Spleen (tissue), 11 donors: ENCODE measurements at regions not wholly inside any gene's neighbourhood (a gene's known extent, or its start where the extent isn't known, plus 50 kb on each side); places are given as distances from the start of the nearest gene placed in this dataset.

ENCODE experiments used
- DNase-seq: peaks from one replicate; pipeline ENCODE4 v3.0.0-alpha.2; 2020
- H3K27ac ChIP-seq, 8 donors: fragments of 200-600 bp; sonication (generic) in 7 of 8; 1 replicate in 4 of 8; 2 replicates in 4 of 8; pipeline versions ENCODE4 v1.5.0 to v1.8.0; 2016 to 2021; ENCODE audit warnings: inconsistent platforms in 4 of 8, mild to moderate bottlenecking in 4 of 8, moderate library complexity in 1 of 8
- H3K27me3 ChIP-seq, 7 donors: fragments of 200-600 bp; sonication (generic) in 6 of 7; replicated peaks in 1 of 7; 1 replicate in 4 of 7; 2 replicates in 3 of 7; pipeline versions ENCODE4 v1.5.0 to v1.8.0; 2016 to 2021; ENCODE audit warnings: inconsistent platforms in 3 of 7, mild to moderate bottlenecking in 1 of 7
- H3K36me3 ChIP-seq, 6 donors: fragments of 200-600 bp; sonication (generic) in 5 of 6; 1 replicate in 4 of 6; 2 replicates in 2 of 6; pipeline versions ENCODE4 v1.5.0 to v1.8.0; 2016 to 2021; ENCODE audit warnings: inconsistent platforms in 2 of 6
- H3K4me1 ChIP-seq, 6 donors: fragments of 200-600 bp; sonication (generic) in 5 of 6; 1 replicate in 3 of 6; 2 replicates in 3 of 6; pipeline versions ENCODE4 v1.5.0 to v1.8.0; 2016 to 2021; ENCODE audit warnings: inconsistent platforms in 3 of 6
- H3K4me3 ChIP-seq, 8 donors: fragments of 200-600 bp; sonication (generic) in 7 of 8; 1 replicate in 4 of 8; 2 replicates in 4 of 8; pipeline versions ENCODE4 v1.5.0 to v1.8.0; 2016 to 2021; ENCODE audit warnings: inconsistent platforms in 4 of 8, mild to moderate bottlenecking in 4 of 8, moderate library complexity in 2 of 8
- H3K9me3 ChIP-seq, 8 donors: fragments of 200-600 bp; sonication (generic) in 7 of 8; 1 replicate in 4 of 8; 2 replicates in 4 of 8; pipeline versions ENCODE4 v1.5.0 to v1.8.0; 2016 to 2021; ENCODE audit warnings: inconsistent platforms in 4 of 8
- CTCF ChIP-seq, 11 experiments: fragments of 200-600 bp in 7 of 11; fragments of 450-650 bp in 4 of 11; sonication (generic) in 4 of 11; IDR thresholded peaks in 8 of 11; conservative IDR thresholded peaks in 3 of 11; 1 replicate in 7 of 11; 2 replicates in 4 of 11; pipeline versions ENCODE4 v1.4.0 to v1.8.0; 2016 to 2021; ENCODE audit warnings: antibody characterized with exemption in 11 of 11, inconsistent platforms in 4 of 11, mild to moderate bottlenecking in 1 of 11
- POLR2A ChIP-seq, 3 donors: fragments of 450-650 bp; IDR thresholded peaks; one replicate each; pipeline ENCODE4 v1.5.1; 2017; ENCODE audit warnings: antibody characterized with exemption in 3 of 3, mild to moderate bottlenecking in 1 of 3
- POLR2AphosphoS5 ChIP-seq, 3 donors: sonication (generic); formaldehyde crosslinking; IDR thresholded peaks; one replicate each; pipeline ENCODE4 v1.5.1; 2017; ENCODE audit warnings: antibody characterized with exemption in 3 of 3
- WGBS, 5 donors: extraction: QIAGEN DNeasy Blood & Tissue Kit in 3 of 5; methylation state at CpG; one replicate each; pipeline versions ENCODE4 v1.1.5 to v1.1.7; 2013 to 2018; 5-methylcytosine and 5-hydroxymethylcytosine counted together
- intact Hi-C: fragments of 100-400 bp; cut with DNase I; formaldehyde crosslinking; loops from one replicate; pipeline ENCODE4 v1.15.0; 2023; ENCODE audit warnings: low total_unique reads
- donor health status: healthy with polysubstance abuse.
- donor health status: DM: no; HTN: no; CAD: no; lungs with moderate emphysema.
- donor health status: DM: no; HTN: no; CAD: no.
- donor health status: Bipolar disorder and iron deficiency.
- donor health status: healthy.
- donor health status: DM: no; HTN: no; CAD: no.
- donor health status: DM: yes; HTN: yes; CAD: no.

- intact Hi-C loops: no loop called here
- TF ChIP-seq POLR2AphosphoS5 (IDR thresholded peaks at IDR 0.05) (no peak), CTCF (IDR thresholded peaks at IDR 0.05 in 8 of 11, conservative IDR thresholded peaks at IDR 0.05 in 3 of 11) (no peak), POLR2A (IDR thresholded peaks at IDR 0.05) (no peak)
- Histone ChIP-seq H3K36me3 (no peaks in the 10 kb centered on the region), H3K4me3 (no peak overlapping the region), H3K27ac (no peak overlapping the region), H3K4me1 (no peaks in the 10 kb centered on the region), H3K27me3 (no peaks in the 10 kb centered on the region), H3K9me3 (no peaks in the 10 kb centered on the region)
- WGBS, 5 donors: 85 to 96% (median 90%) methylated on average over 4 of the region's 4 CpGs
- no peak for DNase-seq
Observed at GRCh38 chr10:36612436-36612835, 513.0 kb upstream of the ANKRD30A start.

GRCh38 chr10:36608866-36609265 lies 516.5 kb upstream of the ANKRD30A start:
- 87 to 96% (median 90%) methylated on average over 4 of the region's 4 CpGs for WGBS, 5 donors
- H3K9me3 ChIP-seq: no peaks in the 10 kb centered on the region
- no peak for DNase-seq
- no peaks in the 10 kb centered on the region for H3K27me3 ChIP-seq
- no peaks in the 10 kb centered on the region for H3K4me1 ChIP-seq
- no peak overlapping the region for H3K27ac ChIP-seq
- no peak for TF ChIP-seq POLR2AphosphoS5 (IDR thresholded peaks at IDR 0.05)
- no peak for TF ChIP-seq CTCF (IDR thresholded peaks at IDR 0.05 in 8 of 11, conservative IDR thresholded peaks at IDR 0.05 in 3 of 11)
- TF ChIP-seq POLR2A (IDR thresholded peaks at IDR 0.05): no peak
- intact Hi-C loops: no loop called here
- H3K4me3 ChIP-seq: no peak overlapping the region
- no peaks in the 10 kb centered on the region for H3K36me3 ChIP-seq

- intact Hi-C loops: no loop called here
- no peak overlapping the region for H3K4me3 ChIP-seq
- DNase-seq: no peak
- H3K27ac ChIP-seq: no peak overlapping the region
- H3K27me3 ChIP-seq: no peaks in the 10 kb centered on the region
- no peaks in the 10 kb centered on the region for H3K36me3 ChIP-seq
- H3K9me3 ChIP-seq: no peaks in the 10 kb centered on the region
- H3K4me1 ChIP-seq: no peaks in the 10 kb centered on the region
- TF ChIP-seq CTCF (IDR thresholded peaks at IDR 0.05 in 8 of 11, conservative IDR thresholded peaks at IDR 0.05 in 3 of 11) (no peak), POLR2A (IDR thresholded peaks at IDR 0.05) (no peak), POLR2AphosphoS5 (IDR thresholded peaks at IDR 0.05) (no peak)
- 70 to 90% (median 85%) methylated on average over 1 of the region's 1 CpG for WGBS, 5 donors
Observed at GRCh38 chr10:36608251-36608650, 517.1 kb upstream of the ANKRD30A start.

- no peaks in the 10 kb centered on the region for H3K27me3 ChIP-seq
- intact Hi-C loops: no loop called here
- WGBS, 5 donors: 73 to 90% (median 81%) methylated on average over 5 of the region's 5 CpGs
Observed at GRCh38 chr10:36606234-36606839, 519.1 kb upstream of the ANKRD30A start.

More at GRCh38 chr10:36606234-36606839, 519.1 kb upstream of the ANKRD30A start:
- no peaks in the 10 kb centered on the region for H3K9me3 ChIP-seq
- H3K27ac ChIP-seq: no peak overlapping the region
- no peaks in the 10 kb centered on the region for H3K4me1 ChIP-seq
- no peak for TF ChIP-seq POLR2AphosphoS5 (IDR thresholded peaks at IDR 0.05)
- TF ChIP-seq POLR2A (IDR thresholded peaks at IDR 0.05): no peak
- TF ChIP-seq CTCF (IDR thresholded peaks at IDR 0.05 in 8 of 11, conservative IDR thresholded peaks at IDR 0.05 in 3 of 11): no peak
- no peak for DNase-seq
- H3K4me3 ChIP-seq: no peak overlapping the region
- H3K36me3 ChIP-seq: no peaks in the 10 kb centered on the region
